SK-N-SH treated with all-trans-retinoic acid at 6 μM for 48 hours (cell line): ENCODE measurements at regions not wholly inside any gene's neighbourhood (a gene's known extent, or its start where the extent isn't known, plus 50 kb on each side); places are given as distances from the start of the nearest gene placed in this dataset.

Experiments
- ATAC-seq: fragments of 200-7000 bp; cut with Tn5 transposase; 3 replicates; pipeline ENCODE4 v1.9.1; 2020; ENCODE audit warnings: mild to moderate bottlenecking, moderate library complexity
- ARNTL ChIP-seq: fragments of 450-650 bp; formaldehyde crosslinking; IDR thresholded peaks from 2 replicates; pipeline ENCODE4 v1.5.0; 2020; ENCODE audit warnings: low read depth, mild to moderate bottlenecking, moderate library complexity, borderline replicate concordance
- BACH2 ChIP-seq: fragments of 250-450 bp; sonication (Bioruptor Pico); IDR thresholded peaks from 2 replicates; pipeline ENCODE4 v1.9.0; 2021; ENCODE audit warnings: mild to moderate bottlenecking, borderline replicate concordance
- CSDC2 ChIP-seq: fragments of 250-450 bp; sonication (Bioruptor Pico); IDR thresholded peaks from 2 replicates; pipeline ENCODE4 v1.5.0; 2020; ENCODE audit warnings: mild to moderate bottlenecking, moderate library complexity
- ESRRG ChIP-seq: fragments of 250-450 bp; sonication (Bioruptor Pico); IDR thresholded peaks from 2 replicates; pipeline ENCODE4 v1.6.1; 2021; ENCODE audit warnings: mild to moderate bottlenecking
- ISL1 ChIP-seq: fragments of 250-450 bp; sonication (Bioruptor Pico); IDR thresholded peaks from 2 replicates; pipeline ENCODE4 v2.1.2; 2022; ENCODE audit warnings: mild to moderate bottlenecking, moderate library complexity
- OSR1 ChIP-seq: fragments of 250-450 bp; sonication (Bioruptor Pico); IDR thresholded peaks from 2 replicates; pipeline ENCODE4 v1.8.0; 2022; ENCODE audit warnings: moderate library complexity, mild to moderate bottlenecking, inconsistent platforms
- RARB ChIP-seq: fragments of 250-450 bp; sonication (Bioruptor Pico); IDR thresholded peaks from 2 replicates; pipeline ENCODE4 v1.8.0; 2021; ENCODE audit warnings: mild to moderate bottlenecking, moderate library complexity
- TCF4 ChIP-seq: fragments of 250-450 bp; sonication (Bioruptor Pico); IDR thresholded peaks from 2 replicates; pipeline ENCODE4 v1.8.0; 2021; ENCODE audit warnings: mild to moderate bottlenecking, moderate library complexity, borderline replicate concordance
- TOX ChIP-seq: fragments of 250-450 bp; sonication (Bioruptor Pico); IDR thresholded peaks from 2 replicates; pipeline ENCODE4 v1.8.0; 2021; ENCODE audit warnings: mild to moderate bottlenecking, moderate library complexity, borderline replicate concordance
- TSHZ2 ChIP-seq: fragments of 250-450 bp; sonication (Bioruptor Pico); IDR thresholded peaks from 2 replicates; pipeline ENCODE4 v1.5.0; 2020; ENCODE audit warnings: mild to moderate bottlenecking, moderate library complexity
- ZC3H10 ChIP-seq: fragments of 250-450 bp; sonication (Bioruptor Pico); IDR thresholded peaks from 2 replicates; pipeline ENCODE4 v1.5.1; 2021; ENCODE audit warnings: mild to moderate bottlenecking, moderate library complexity
- ZFP3 ChIP-seq: fragments of 250-450 bp; sonication (Bioruptor Pico); IDR thresholded peaks from 2 replicates; pipeline ENCODE4 v1.5.0; 2020; ENCODE audit warnings: mild to moderate bottlenecking, moderate library complexity
- ZNF565 ChIP-seq: fragments of 450-650 bp; formaldehyde crosslinking; conservative IDR thresholded peaks from 2 replicates; pipeline ENCODE4 v1.5.0; 2020; ENCODE audit warnings: low read depth, mild to moderate bottlenecking, moderate library complexity
- ZNF70 ChIP-seq: fragments of 450-650 bp; formaldehyde crosslinking; IDR thresholded peaks from 2 replicates; pipeline ENCODE4 v1.5.0; 2020; ENCODE audit warnings: mild to moderate bottlenecking, moderate library complexity
- ZNF8 ChIP-seq: fragments of 450-650 bp; formaldehyde crosslinking; IDR thresholded peaks from 2 replicates; pipeline ENCODE4 v1.5.0; 2020; ENCODE audit warnings: mild to moderate bottlenecking, moderate library complexity
- TF ChIP-seq, protein P1 (sequence below): fragments of 250-450 bp; sonication (Bioruptor Pico); IDR thresholded peaks from 2 replicates; pipeline ENCODE4 v1.5.1; 2021; ENCODE audit warnings: mild to moderate bottlenecking, moderate library complexity
- TF ChIP-seq, protein P2 (sequence below): fragments of 250-450 bp; sonication (Bioruptor Pico); IDR thresholded peaks from 2 replicates; pipeline ENCODE4 v1.5.1; 2020; ENCODE audit warnings: low read depth, mild to moderate bottlenecking, moderate library complexity
- TF ChIP-seq, protein P3 (sequence below): fragments of 250-450 bp; sonication (Bioruptor Pico); IDR thresholded peaks from 2 replicates; pipeline ENCODE4 v1.8.0; 2020; ENCODE audit warnings: mild to moderate bottlenecking, moderate library complexity, borderline replicate concordance
- TF ChIP-seq, protein P4 (sequence below): fragments of 250-450 bp; sonication (Bioruptor Pico); IDR thresholded peaks from 2 replicates; pipeline ENCODE4 v1.8.0; 2021; ENCODE audit warnings: low read depth, mild to moderate bottlenecking, moderate library complexity, borderline replicate concordance

DNA sequence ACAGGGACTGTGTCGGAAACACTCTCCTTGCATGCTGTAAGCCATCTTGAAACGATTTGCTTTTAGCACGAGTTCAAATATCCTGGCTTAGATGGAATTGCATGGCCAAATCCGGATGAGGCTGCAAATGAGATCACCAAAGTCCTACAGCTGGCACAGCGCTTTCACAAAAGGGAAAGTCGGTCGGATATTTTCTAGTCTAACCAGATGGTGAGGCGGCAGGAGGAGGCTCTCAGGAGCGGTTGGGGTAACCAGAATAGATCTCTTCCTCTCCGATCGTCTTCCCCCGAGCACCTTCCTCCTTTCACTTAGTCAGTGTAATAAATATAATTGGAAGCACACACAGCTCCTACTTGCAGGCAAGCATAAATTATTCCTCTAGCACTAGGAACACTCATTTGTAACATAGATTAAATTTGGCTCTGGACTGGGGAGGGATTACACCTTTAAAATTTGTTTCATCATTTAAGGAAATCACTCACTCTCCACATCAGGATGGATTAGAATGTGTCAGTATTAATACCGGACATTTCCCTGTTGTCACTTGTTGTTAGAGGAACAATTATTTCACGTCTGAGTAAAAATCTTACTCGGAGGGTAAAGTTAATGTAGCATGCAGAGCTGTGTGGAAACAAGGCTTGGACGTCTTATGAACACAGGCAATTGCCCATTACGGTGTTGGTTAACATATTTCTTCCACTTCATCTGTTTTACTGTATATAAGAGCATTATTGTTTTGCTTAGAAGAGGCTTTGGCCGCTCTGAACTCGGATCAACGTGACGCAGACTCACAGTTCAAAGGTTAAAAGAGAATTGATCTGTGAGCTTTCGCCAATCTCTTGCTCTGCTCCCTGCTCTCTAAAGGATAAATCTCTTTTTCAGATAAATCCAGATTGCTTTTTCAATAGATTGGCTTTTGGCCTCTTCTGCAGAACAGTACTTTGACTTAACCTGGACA is 857.9 kb downstream of the TYW1 start:
- TF ChIP-seq, protein P1, sequence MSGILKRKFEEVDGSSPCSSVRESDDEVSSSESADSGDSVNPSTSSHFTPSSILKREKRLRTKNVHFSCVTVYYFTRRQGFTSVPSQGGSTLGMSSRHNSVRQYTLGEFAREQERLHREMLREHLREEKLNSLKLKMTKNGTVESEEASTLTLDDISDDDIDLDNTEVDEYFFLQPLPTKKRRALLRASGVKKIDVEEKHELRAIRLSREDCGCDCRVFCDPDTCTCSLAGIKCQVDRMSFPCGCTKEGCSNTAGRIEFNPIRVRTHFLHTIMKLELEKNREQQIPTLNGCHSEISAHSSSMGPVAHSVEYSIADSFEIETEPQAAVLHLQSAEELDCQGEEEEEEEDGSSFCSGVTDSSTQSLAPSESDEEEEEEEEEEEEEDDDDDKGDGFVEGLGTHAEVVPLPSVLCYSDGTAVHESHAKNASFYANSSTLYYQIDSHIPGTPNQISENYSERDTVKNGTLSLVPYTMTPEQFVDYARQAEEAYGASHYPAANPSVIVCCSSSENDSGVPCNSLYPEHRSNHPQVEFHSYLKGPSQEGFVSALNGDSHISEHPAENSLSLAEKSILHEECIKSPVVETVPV (CRISPR knock-in tag), result no peak
- TF ChIP-seq, protein P2, sequence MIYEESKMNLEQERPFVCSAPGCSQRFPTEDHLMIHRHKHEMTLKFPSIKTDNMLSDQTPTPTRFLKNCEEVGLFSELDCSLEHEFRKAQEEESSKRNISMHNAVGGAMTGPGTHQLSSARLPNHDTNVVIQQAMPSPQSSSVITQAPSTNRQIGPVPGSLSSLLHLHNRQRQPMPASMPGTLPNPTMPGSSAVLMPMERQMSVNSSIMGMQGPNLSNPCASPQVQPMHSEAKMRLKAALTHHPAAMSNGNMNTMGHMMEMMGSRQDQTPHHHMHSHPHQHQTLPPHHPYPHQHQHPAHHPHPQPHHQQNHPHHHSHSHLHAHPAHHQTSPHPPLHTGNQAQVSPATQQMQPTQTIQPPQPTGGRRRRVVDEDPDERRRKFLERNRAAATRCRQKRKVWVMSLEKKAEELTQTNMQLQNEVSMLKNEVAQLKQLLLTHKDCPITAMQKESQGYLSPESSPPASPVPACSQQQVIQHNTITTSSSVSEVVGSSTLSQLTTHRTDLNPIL (CRISPR knock-in tag), result no peak
- TF ChIP-seq ZNF8 (CRISPR knock-in tag) (no peak), TSHZ2 (no peak), ESRRG (no peak)
- ATAC-seq, result no peak

DNA sequence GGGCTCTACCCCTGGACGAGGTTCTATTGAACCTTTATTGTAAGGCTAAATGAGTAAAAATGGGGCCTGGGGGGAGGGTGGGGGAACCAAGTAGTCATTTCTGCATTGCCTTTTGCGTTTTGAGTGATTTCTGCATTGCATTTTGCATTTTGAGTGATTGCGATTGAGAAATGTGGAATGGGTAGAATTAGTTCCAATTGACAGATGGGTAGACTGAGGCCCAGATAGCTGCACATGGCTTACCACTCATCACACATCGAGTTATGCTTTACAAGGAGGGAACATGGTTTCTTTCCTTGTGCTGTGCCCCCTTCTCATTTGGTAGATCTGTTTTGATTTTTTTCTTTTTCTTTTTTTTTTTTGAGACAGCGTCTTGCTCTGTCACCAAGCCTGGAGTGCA is 858.7 kb downstream of the TYW1 start:
- no peak for ATAC-seq
- TF ChIP-seq TOX (CRISPR knock-in tag), result no peak
- TF ChIP-seq, protein P3, sequence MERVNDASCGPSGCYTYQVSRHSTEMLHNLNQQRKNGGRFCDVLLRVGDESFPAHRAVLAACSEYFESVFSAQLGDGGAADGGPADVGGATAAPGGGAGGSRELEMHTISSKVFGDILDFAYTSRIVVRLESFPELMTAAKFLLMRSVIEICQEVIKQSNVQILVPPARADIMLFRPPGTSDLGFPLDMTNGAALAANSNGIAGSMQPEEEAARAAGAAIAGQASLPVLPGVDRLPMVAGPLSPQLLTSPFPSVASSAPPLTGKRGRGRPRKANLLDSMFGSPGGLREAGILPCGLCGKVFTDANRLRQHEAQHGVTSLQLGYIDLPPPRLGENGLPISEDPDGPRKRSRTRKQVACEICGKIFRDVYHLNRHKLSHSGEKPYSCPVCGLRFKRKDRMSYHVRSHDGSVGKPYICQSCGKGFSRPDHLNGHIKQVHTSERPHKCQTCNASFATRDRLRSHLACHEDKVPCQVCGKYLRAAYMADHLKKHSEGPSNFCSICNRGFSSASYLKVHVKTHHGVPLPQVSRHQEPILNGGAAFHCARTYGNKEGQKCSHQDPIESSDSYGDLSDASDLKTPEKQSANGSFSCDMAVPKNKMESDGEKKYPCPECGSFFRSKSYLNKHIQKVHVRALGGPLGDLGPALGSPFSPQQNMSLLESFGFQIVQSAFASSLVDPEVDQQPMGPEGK (CRISPR knock-in tag), result no peak
- TF ChIP-seq OSR1 (CRISPR knock-in tag), result no peak
- no peak for TF ChIP-seq RARB (CRISPR knock-in tag)
- TF ChIP-seq ZC3H10 (CRISPR knock-in tag), result no peak
- TF ChIP-seq ESRRG, result no peak
- TF ChIP-seq ZFP3, result no peak
- no peak for TF ChIP-seq TCF4 (CRISPR knock-in tag)
- TF ChIP-seq, protein P1 (CRISPR knock-in tag), result no peak
- no peak for TF ChIP-seq BACH2 (CRISPR knock-in tag)
- TF ChIP-seq ZNF565, result no peak
- no peak for TF ChIP-seq CSDC2
- TF ChIP-seq, protein P4, sequence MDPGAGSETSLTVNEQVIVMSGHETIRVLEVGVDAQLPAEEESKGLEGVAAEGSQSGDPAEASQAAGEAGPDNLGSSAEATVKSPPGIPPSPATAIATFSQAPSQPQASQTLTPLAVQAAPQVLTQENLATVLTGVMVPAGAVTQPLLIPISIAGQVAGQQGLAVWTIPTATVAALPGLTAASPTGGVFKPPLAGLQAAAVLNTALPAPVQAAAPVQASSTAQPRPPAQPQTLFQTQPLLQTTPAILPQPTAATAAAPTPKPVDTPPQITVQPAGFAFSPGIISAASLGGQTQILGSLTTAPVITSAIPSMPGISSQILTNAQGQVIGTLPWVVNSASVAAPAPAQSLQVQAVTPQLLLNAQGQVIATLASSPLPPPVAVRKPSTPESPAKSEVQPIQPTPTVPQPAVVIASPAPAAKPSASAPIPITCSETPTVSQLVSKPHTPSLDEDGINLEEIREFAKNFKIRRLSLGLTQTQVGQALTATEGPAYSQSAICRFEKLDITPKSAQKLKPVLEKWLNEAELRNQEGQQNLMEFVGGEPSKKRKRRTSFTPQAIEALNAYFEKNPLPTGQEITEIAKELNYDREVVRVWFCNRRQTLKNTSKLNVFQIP (CRISPR knock-in tag), result no peak
- no peak for TF ChIP-seq ARNTL (CRISPR knock-in tag)
- TF ChIP-seq ISL1 (CRISPR knock-in tag), result no peak
- TF ChIP-seq ZNF70 (CRISPR knock-in tag), result no peak
- TF ChIP-seq, all 23 proteins: peak for 0
